ENCODE measurements at regions not wholly inside any gene's neighbourhood (a gene's known extent, or its start where the extent isn't known, plus 50 kb on each side); places are given as distances from the start of the nearest gene placed in this dataset.

DNA sequence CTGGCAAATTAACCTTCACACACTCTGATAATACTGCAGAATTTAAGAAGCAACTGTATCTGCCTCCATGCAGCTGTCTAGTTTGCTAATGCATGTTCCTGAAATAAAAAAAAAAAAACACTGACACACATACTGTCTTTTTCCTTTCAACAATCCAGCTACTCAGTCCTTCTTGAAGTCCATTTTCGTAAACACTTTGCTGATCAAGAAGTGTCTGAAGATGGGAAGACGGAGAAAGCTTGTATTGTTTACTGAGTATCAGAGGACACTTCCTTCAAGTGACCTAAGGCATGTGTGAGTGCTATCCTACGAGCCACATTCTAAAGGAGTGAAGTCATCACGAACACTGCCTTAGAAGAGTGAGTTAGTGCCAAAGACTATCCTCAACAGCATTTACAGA lies 82.6 kb downstream of the LUZP4 start:
- peak; percentile 58; the same call in 1 of the 2 replicates for TF ChIP-seq TEAD4 (IDR thresholded peaks at IDR 0.05)
- TF ChIP-seq ZBTB7A (IDR thresholded peaks at IDR 0.05; ENCODE audit: low read depth) = no peak

GRCh38 chrX:115373308-115373707 lies 83.8 kb downstream of the LUZP4 start:
- TF ChIP-seq, protein P1, sequence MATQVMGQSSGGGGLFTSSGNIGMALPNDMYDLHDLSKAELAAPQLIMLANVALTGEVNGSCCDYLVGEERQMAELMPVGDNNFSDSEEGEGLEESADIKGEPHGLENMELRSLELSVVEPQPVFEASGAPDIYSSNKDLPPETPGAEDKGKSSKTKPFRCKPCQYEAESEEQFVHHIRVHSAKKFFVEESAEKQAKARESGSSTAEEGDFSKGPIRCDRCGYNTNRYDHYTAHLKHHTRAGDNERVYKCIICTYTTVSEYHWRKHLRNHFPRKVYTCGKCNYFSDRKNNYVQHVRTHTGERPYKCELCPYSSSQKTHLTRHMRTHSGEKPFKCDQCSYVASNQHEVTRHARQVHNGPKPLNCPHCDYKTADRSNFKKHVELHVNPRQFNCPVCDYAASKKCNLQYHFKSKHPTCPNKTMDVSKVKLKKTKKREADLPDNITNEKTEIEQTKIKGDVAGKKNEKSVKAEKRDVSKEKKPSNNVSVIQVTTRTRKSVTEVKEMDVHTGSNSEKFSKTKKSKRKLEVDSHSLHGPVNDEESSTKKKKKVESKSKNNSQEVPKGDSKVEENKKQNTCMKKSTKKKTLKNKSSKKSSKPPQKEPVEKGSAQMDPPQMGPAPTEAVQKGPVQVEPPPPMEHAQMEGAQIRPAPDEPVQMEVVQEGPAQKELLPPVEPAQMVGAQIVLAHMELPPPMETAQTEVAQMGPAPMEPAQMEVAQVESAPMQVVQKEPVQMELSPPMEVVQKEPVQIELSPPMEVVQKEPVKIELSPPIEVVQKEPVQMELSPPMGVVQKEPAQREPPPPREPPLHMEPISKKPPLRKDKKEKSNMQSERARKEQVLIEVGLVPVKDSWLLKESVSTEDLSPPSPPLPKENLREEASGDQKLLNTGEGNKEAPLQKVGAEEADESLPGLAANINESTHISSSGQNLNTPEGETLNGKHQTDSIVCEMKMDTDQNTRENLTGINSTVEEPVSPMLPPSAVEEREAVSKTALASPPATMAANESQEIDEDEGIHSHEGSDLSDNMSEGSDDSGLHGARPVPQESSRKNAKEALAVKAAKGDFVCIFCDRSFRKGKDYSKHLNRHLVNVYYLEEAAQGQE (IDR thresholded peaks at IDR 0.05; ENCODE audit: low read depth) = no peak
- TF ChIP-seq EP300 (IDR thresholded peaks at IDR 0.05; ENCODE audit: borderline replicate concordance) = no peak
- TF ChIP-seq CEBPB (IDR thresholded peaks at IDR 0.05) = no peak
- TF ChIP-seq YY1 (IDR thresholded peaks at IDR 0.05; ENCODE audit: low read depth) = no peak
- TF ChIP-seq CREB1 (IDR thresholded peaks at IDR 0.05; ENCODE audit: low read depth) = no peak
- TF ChIP-seq ZBTB7A (IDR thresholded peaks at IDR 0.05; ENCODE audit: low read depth) = no peak
- TF ChIP-seq EGR1 (IDR thresholded peaks at IDR 0.05) = no peak
- TF ChIP-seq FOXM1 (IDR thresholded peaks at IDR 0.05; ENCODE audit: borderline replicate concordance, low read depth) = no peak
- TF ChIP-seq TCF12 (IDR thresholded peaks at IDR 0.05; ENCODE audit: low read depth) = no peak
- TF ChIP-seq, protein P2, sequence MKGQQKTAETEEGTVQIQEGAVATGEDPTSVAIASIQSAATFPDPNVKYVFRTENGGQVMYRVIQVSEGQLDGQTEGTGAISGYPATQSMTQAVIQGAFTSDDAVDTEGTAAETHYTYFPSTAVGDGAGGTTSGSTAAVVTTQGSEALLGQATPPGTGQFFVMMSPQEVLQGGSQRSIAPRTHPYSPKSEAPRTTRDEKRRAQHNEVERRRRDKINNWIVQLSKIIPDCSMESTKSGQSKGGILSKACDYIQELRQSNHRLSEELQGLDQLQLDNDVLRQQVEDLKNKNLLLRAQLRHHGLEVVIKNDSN (IDR thresholded peaks at IDR 0.05) = no peak
- TF ChIP-seq NFIC (IDR thresholded peaks at IDR 0.05) = no peak
- TF ChIP-seq, protein P3, sequence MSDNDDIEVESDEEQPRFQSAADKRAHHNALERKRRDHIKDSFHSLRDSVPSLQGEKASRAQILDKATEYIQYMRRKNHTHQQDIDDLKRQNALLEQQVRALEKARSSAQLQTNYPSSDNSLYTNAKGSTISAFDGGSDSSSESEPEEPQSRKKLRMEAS (IDR thresholded peaks at IDR 0.05) = no peak
- TF ChIP-seq TEAD4 (IDR thresholded peaks at IDR 0.05) = no peak
- no peak for TF ChIP-seq RAD21 (IDR thresholded peaks at IDR 0.05; ENCODE audit: low read depth)
- TF ChIP-seq TAF1 (IDR thresholded peaks at IDR 0.05; ENCODE audit: low read depth) = no peak

DNA sequence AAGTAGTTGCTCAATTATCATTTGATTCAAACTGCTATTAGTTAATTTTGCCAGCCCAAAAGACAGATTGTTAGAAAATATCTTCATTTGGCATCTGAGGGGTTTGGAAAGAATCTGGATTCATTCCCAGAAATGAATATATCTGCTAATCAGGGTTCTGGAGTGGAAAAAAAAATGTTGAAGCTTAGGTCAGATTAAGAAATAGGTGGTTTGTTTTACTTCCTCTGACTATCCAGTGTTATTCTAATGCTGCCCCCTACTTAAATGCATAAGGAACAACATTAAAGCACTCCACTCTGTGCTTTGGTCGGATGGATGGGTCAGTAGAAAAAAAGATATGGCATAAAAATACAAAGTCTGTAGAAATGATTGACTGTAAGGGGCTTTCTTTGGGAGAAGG lies 89.0 kb downstream of the LUZP4 start:
- TF ChIP-seq EP300 (IDR thresholded peaks at IDR 0.05; ENCODE audit: borderline replicate concordance) (no peak), YY1 (IDR thresholded peaks at IDR 0.05; ENCODE audit: low read depth) (no peak), CREB1 (IDR thresholded peaks at IDR 0.05; ENCODE audit: low read depth) (no peak), NFIC (IDR thresholded peaks at IDR 0.05) (no peak), CEBPB (IDR thresholded peaks at IDR 0.05) (no peak), TAF1 (IDR thresholded peaks at IDR 0.05; ENCODE audit: low read depth) (no peak), ZBTB7A (IDR thresholded peaks at IDR 0.05; ENCODE audit: low read depth) (no peak), FOXM1 (IDR thresholded peaks at IDR 0.05; ENCODE audit: borderline replicate concordance, low read depth) (no peak), RAD21 (IDR thresholded peaks at IDR 0.05; ENCODE audit: low read depth) (no peak), TEAD4 (IDR thresholded peaks at IDR 0.05) (no peak), TCF12 (IDR thresholded peaks at IDR 0.05; ENCODE audit: low read depth) (no peak), EGR1 (IDR thresholded peaks at IDR 0.05) (no peak)
- TF ChIP-seq, protein P1 (IDR thresholded peaks at IDR 0.05; ENCODE audit: low read depth) = no peak
- TF ChIP-seq, protein P3 (IDR thresholded peaks at IDR 0.05) = no peak
- TF ChIP-seq, protein P2 (IDR thresholded peaks at IDR 0.05) = no peak

GRCh38 chrX:115387327-115387726 lies 97.8 kb downstream of the LUZP4 start:
- TF ChIP-seq, protein P1 (IDR thresholded peaks at IDR 0.05; ENCODE audit: low read depth) = no peak
- TF ChIP-seq RAD21 (IDR thresholded peaks at IDR 0.05; ENCODE audit: low read depth) = no peak
- no peak for TF ChIP-seq CREB1 (IDR thresholded peaks at IDR 0.05; ENCODE audit: low read depth)
- TF ChIP-seq TAF1 (IDR thresholded peaks at IDR 0.05; ENCODE audit: low read depth) = no peak
- TF ChIP-seq EP300 (IDR thresholded peaks at IDR 0.05; ENCODE audit: borderline replicate concordance) = no peak
- no peak for TF ChIP-seq TCF12 (IDR thresholded peaks at IDR 0.05; ENCODE audit: low read depth)
- no peak for TF ChIP-seq ZBTB7A (IDR thresholded peaks at IDR 0.05; ENCODE audit: low read depth)
- TF ChIP-seq, protein P3 (IDR thresholded peaks at IDR 0.05) = no peak
- no peak for TF ChIP-seq EGR1 (IDR thresholded peaks at IDR 0.05)
- no peak for TF ChIP-seq FOXM1 (IDR thresholded peaks at IDR 0.05; ENCODE audit: borderline replicate concordance, low read depth)
- TF ChIP-seq CEBPB (IDR thresholded peaks at IDR 0.05) = no peak
- no peak for TF ChIP-seq TEAD4 (IDR thresholded peaks at IDR 0.05)
- TF ChIP-seq NFIC (IDR thresholded peaks at IDR 0.05) = no peak
- TF ChIP-seq, protein P2 (IDR thresholded peaks at IDR 0.05) = no peak
- no peak for TF ChIP-seq YY1 (IDR thresholded peaks at IDR 0.05; ENCODE audit: low read depth)
